SK-N-DZ (cell line): ENCODE measurements at regions not wholly inside any gene's neighbourhood (a gene's known extent, or its start where the extent isn't known, plus 50 kb on each side); places are given as distances from the start of the nearest gene placed in this dataset.
"Not testable (repeated sequence)": the region's sequence is repeated elsewhere in the genome, so short reads cannot be mapped to it uniquely, and the experiment has no call there.

ENCODE experiments used
- DNase-seq: peaks from one replicate; pipeline ENCODE4 v3.0.0-alpha.2; 2015; ENCODE audit warnings: low spot score

- no peak for DNase-seq
These were observed 435.8 kb downstream of the MDFIC start for GRCh38 chr7:115357703-115357999.

GRCh38 chr7:115356999-115357702 is 435.3 kb downstream of the MDFIC start:
- no peak for DNase-seq

- DNase-seq, result no peak
These were observed 434.3 kb downstream of the MDFIC start for GRCh38 chr7:115356139-115356746.

- no peak for DNase-seq
These were observed 433.0 kb downstream of the MDFIC start for GRCh38 chr7:115354925-115355324.

DNA sequence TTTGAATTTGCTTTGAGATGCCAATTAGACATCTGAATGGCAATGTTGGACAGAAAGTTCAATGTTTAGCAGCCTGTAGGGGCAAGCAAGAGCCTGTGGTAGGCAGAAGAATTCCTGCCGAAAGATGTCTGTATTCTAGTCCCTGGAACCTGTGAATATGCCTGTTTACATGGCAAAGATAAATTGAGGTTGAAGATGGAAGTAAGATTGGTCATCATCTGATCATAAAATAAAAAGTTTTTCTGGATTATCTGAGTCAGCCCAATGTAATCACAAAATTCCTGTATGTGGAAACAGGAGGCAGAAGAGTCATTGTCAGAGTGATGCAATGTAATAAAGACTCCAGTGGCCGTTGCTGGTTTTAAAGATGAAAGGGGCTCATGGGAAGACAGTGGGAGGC is 430.5 kb downstream of the MDFIC start:
- no peak for DNase-seq

DNA sequence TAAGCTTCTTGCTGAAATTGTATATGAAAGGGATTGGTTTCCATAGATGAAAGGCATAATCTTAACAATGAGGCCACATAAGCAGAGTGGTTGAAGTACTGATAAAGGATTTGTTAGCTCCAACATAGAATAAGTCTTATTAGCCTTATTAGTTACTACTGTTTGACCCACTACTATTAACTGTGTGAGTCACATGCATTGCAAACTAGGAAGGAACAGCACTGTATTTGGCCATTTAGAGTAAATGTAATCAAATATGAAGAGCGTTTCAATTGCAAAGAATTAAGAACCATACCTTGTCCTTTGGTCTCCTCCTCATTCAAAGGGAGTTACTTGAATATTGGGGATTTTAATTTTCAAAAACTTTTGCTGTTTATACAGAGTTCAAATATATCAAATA is 428.9 kb downstream of the MDFIC start:
- no peak for DNase-seq

- no peak for DNase-seq
These were observed 427.7 kb downstream of the MDFIC start for GRCh38 chr7:115349635-115350034.

- DNase-seq, result no peak
These were observed 424.8 kb downstream of the MDFIC start for GRCh38 chr7:115346685-115347084.

DNA sequence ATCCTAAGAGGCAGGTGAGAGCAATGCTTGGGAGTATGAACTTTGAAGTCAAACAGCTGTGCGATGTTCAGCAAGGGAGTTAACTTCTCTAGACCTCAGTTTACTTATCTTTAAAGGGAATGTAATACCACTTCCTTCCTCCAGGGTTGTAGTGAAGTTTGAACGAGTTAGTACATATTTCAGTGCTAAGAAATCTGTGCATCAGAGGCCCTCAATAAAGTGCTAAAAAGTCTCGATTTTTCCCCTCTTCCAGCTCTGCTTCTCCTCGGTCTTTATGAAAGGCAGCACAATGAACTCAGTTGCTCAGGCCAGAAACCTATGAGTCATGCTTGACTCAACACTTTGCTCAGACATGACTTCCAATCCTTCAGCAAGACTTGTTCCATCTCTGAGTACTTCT is 418.9 kb downstream of the MDFIC start:
- DNase-seq, result no peak

- no peak for DNase-seq
These were observed 416.1 kb downstream of the MDFIC start for GRCh38 chr7:115338016-115338415.

DNA sequence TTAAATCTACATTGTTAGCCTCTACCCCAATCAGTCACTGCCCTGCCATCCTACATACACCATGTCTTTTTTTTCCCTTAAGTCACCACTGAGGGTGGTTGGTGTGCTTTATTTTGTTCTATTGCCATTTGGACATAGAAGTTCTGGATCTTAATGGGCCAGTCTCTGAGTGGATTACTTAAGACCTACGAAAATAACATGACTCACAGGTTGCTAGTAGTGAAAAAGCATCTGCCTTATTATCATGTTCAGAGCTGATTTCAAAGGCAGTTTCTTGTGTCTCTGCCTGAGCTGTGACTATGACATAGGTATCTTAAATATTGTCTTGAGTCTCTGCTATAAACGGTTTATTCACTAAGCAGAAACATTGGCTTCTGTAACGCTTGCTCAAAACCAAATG is 410.8 kb downstream of the MDFIC start:
- DNase-seq, result no peak

DNA sequence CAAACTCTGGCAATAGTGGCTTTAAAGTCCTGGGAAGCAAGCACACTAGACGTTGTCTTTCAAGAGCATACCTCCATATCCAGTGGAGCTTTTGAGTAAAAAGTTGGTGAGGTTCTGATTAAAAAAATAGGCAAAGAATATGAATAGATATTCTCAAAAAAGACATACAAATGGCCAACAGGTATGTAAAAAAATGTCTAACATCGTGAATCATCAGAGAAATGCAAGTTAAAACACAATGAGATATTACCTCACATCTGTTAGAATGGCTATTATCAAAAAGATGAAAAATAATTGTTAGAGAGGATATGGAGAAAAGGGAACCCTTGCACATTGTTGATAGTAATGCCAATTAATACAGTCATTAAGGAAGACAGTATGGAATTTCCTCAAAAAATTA is 407.1 kb downstream of the MDFIC start:
- DNase-seq, result no peak

GRCh38 chr7:115328018-115328417 is 406.1 kb downstream of the MDFIC start:
- no peak for DNase-seq

DNA sequence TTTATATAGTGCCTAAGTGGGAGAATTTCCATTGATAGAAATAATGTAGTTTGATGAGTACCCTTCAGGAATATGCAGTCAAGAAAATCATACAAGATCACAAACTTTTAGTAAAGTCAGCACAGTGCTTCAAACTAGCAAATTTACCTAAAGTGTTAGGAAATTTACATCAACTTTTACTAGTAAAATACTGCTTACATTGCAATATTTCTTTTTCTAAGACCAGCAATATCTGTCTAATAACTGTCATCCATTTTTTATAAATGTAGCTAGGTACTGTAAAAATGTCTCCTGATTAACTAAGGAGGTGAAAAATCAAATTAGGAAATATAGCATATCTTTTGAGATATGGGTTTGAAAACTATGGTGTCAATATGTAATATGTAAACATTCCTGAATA is 405.4 kb downstream of the MDFIC start:
- no peak for DNase-seq

DNA sequence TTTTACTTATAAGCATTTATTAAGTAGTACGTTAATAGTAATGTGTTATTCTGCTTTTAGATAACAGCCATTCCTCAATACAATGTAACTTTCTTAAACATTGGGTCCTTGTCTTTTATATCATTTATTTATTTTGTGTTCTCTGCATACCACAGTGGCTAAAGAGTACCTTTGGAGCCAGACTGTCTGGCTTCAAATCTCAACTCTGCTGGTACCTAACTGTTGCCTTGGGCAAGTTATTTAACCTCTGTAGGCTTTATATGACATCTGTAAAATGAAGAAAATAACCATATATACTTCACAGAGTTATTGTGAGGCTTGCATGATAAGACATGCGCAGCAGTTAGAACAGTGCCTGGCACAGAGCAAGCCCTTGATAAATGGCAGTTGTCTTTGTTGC is 397.6 kb downstream of the MDFIC start:
- DNase-seq, result no peak

- not testable (repeated sequence) for DNase-seq
These were observed 388.4 kb downstream of the MDFIC start for GRCh38 chr7:115310316-115310715.

- DNase-seq, result no peak
These were observed 384.7 kb downstream of the MDFIC start for GRCh38 chr7:115306586-115306985.

DNA sequence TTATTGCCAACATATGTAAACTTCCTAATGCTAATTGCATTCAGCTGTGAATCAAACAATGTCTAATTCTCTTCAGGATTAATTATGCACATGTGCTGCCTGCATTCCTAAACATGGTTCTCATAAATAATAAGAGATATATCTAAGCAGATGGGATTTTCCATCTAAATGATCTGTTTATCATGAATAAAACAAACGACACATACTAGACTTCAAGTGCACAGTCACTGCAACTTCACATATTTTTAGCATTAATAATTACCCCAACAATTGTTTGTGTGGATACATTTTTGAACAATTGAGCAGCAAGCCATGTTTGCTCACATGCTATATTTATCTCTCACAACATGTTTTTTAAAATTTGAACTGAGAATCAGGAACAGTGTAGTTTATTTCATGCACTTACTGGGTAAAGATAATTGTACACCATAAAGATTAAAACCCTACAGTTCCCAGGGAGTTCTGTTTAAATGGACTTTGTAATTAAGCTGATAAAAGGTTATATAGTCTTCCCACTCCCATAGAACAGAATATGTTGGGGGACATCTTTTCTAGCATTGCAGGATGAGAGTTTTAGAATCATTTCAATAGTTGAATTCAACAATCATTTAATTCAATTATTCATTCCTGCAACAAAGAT is 378.5 kb downstream of the MDFIC start:
- no peak for DNase-seq

DNA sequence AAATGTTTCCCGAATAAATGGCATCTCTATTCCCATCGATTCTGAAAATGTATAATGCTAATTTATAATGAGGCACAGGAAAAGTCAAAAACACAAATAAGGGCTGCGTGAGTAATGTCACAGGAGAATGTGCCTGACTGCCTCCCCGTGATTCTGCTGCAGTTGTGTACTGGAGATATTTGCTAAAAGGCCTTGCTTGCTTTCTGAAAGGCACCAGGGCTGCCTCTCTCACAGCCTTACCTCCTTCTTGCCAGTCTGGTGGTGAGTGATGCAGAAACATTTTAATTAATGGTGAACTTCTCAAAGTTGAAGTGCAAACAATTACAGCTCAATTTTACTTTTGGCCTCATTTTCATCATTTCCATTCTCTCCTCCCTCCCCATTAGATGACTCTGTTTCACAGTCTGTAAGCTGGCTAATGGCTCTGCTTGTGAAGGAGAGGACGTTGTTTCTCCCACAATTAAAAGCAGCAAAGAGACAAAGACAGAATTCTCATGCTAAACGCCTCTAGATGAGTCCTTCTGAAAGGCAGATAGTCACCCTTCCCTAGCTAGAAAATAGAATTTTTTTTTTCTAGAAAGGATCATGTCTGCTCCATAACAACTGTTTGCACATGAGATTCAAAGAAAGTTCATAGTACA is 377.6 kb downstream of the MDFIC start:
- no peak for DNase-seq

DNA sequence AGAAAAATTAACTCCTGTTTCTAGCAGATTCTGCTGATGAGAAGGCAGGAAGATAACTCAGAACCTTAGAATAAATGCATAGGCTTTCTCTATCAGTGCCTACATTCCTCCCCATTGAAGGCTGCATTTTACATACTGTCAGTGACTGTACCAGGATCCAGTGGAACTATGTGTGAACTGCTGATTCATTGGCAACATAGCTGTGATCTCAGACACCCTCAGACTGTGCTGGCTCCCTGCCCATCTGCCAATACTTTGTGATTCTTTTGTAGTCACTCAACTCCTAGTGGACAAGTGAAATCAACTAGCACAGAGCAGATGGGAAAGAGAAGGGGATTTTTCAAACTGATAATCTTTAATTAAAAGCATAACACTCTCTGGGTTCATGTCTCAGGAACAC is 375.8 kb downstream of the MDFIC start:
- no peak for DNase-seq

- no peak for DNase-seq
These were observed 371.8 kb downstream of the MDFIC start for GRCh38 chr7:115293628-115294240.

DNA sequence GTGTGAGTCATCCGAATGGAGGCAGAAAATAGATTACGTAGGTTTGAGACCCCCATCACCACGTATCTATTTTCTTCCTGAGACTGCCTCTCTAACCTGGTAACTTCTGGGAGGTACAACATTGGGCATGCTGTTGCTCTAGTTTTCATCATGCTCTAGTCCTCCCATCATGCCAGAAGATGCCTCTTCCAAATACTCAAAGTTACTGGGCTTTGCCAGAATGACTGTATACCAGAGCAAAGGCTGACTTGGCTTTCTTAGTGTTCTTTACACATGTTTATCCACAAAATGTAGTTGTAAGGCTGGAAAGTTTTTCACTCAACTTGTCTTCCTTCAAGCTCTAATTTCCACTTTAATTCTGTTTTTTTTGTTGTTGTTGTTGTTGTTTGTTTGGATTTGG is 370.5 kb downstream of the MDFIC start:
- no peak for DNase-seq
